CD4-positive, alpha-beta T cell treated with Interleukin-15 for 4 hours (primary cell): ENCODE measurements at regions not wholly inside any gene's neighbourhood (a gene's known extent, or its start where the extent isn't known, plus 50 kb on each side); places are given as distances from the start of the nearest gene placed in this dataset.

Experiments
- DNase-seq: peaks from one replicate; pipeline ENCODE4 v3.0.0-alpha.2; 2020; ENCODE audit warnings: low spot score

DNA sequence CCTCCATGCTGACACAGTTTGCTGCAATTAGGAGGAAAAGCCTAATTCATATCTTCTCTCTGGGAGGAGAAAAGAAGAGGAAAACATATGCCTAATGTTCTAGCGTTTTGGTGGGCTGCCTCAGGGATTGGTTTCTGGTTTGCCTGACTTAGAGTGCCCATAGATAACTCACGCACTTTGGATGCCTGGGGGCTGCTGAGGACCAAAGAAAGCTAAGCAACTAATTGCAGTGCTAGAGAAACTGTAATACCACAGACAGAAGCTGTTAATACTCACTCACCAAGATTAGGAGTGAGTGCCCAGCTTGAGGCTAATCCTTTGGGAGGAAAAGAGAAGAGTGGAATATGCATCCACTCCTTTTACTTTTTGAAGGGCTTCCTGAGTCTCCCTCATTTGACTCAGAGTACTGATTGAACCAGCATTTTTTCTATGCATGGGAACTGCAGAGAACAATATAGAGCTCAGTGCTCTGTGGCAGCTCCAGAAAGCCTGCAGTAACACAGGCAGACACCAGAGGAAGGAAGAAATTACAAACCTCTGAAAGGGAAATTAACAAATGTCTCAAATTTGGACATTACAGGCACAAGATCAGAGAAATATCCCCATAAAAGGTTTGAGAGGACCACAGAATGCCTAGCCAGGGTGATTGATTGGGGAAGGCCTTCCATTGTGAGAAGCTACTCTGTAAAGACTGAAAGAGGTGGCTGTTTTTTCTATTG lies 666.4 kb downstream of the OLFM4 start:
- no peak for DNase-seq

DNA sequence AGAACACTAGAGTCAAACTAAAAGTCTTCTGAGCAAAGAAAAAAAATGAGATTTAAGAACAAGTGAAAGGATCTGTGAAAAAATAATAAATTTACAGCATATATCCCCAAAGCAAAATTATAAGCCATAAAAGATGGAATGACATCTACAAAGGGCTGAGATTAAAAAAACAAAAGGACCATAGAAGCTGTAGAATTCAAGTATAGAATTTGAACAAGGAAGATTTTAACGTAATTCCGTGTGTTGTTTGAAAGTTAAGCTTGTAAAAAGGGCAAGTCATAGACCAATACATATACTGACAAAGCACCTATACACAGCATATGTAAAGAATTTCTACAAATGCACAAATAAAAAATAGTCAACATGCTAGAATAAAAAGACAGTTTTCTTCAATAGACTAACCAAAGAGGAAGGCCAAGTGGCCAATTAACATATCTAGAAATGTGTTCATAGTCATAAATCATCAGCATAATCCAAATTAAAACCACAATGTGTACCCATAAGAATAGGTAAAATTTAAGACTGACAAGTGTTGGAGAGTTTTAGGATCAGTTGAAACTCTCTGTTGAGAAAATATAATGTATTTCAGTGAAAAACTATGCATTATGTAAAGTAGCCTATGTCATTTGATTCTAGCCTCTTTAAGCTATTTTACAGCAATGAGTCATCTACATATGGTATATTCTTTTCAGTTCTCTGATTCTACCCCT lies 674.9 kb downstream of the OLFM4 start:
- no peak for DNase-seq

DNA sequence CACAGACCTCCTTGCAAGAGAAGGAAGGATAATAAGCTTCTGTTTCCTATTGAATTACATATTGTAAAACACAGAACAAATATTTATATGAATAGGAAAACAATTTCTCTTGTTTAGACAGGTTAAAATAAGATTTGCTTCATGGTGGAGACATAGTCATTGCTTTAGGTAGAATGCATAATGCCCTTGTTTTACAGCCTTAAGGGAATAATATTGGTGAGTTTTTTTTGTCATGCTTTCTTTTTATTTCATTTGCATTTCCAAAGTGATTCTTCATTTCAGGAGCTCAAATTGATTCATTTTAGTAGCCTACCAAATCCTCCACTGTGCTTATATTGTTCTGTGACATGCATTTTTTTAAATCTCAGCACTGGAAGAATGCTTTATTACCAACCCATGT lies 690.7 kb downstream of the OLFM4 start:
- DNase-seq = no peak

DNA sequence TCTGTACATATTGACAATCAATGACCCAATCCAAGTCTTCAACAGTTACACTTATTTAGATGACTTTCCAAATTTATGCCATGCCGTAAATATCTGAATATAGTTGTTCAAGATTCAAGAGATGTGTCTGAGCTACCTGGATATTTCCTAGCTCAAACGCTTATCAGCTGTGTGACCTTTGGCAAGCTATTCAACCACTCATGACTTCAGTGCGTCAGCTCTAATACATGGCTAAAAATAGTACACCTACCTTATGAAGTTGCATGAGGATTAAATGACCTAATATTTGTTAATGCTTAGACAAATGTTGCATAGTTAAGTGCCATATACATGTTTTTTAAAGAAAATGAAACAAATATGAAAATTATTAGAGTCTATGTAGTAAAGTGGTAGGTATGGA lies 704.1 kb downstream of the OLFM4 start:
- no peak for DNase-seq

DNA sequence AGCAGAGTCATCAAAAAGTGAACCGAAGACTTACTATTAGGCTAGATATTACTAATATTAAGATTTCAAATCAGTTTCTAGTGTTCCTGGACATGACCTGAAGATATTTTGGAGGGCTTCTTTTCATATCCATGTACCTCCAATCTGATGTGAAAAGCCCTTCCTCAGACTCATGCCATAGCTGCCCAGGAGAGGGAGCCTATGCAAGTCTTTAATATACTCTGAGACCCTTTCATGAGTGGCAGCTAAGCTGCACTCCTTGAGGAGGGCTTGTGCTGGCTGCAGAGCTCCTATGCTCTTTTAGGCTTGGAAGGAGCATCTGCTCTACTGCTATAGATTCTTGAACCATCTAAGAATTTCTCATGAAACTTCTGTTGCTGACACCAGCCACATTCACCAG lies 715.3 kb downstream of the OLFM4 start:
- no peak for DNase-seq

DNA sequence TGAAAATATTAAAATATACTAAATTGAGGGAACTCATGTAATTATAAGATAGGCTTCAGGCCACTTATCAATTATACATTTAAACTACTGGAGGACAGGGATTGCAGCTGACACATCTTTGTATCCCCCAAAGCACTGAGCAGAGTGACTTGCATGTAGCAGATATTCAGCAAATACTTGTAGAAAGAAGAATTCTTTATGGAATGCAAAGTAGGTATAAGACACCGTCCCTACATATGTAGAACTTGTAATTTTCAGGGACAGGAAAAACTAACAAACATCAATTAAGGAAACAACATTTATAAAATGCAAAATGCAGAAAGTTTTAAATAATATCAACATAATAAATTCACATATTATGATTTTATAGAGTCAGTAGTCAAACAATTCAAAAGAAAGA lies 719.2 kb downstream of the OLFM4 start:
- no peak for DNase-seq

DNA sequence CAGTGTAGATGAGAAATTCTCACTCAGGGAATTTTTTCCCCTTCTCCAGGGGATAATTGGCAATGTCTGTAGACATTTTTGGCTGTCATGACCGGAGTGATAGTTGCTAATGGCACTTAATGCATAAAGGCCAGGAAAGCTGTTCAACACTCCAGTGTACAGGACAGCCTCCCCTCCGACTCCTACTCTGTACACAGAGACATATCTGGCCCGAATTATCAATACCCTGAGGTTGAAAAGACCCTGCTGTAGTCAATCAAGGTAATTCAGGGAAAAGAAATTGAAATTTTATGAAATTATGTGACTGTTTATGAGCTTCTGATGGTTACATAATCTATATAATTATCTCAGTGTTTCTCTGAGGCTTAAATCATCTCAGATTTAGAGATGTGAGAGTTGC lies 720.7 kb downstream of the OLFM4 start:
- DNase-seq = no peak

DNA sequence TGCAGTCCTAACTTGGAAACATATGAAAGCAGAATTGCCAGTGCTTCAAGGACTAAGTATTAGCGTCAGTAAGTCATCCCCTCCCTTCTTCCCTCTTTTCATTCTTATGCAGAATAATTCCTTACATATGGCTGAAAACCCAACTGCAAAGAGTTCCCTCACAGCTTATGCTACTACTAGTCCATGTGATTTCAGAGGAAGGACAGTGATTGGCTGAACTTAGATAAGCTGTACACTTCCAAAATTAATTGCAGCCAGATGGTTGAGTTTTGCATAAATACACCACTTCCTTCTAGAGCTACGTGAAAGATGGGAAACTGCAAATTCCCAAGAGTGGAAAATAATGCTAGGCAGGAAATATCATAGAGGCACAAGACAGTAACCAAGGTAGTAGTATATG lies 730.4 kb downstream of the OLFM4 start:
- no peak for DNase-seq

DNA sequence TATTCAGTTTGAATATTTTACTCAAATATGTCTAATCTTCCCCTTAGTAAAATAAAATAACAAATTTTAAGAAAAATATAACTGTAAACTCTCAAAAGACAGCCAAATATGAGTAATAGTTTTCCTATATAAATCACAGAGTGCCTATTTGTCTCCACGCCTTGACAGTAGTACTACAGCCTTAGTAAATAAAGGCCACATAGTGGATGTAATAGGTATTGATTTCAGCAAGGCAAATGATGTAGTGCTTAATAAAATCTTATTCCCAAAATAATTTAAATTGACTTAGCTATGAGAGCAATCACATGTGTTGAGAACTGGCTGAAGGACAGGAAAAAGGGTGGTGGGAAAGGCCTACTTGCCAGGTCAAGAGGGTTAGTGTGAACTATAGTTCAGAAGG lies 747.2 kb downstream of the OLFM4 start:
- no peak for DNase-seq

DNA sequence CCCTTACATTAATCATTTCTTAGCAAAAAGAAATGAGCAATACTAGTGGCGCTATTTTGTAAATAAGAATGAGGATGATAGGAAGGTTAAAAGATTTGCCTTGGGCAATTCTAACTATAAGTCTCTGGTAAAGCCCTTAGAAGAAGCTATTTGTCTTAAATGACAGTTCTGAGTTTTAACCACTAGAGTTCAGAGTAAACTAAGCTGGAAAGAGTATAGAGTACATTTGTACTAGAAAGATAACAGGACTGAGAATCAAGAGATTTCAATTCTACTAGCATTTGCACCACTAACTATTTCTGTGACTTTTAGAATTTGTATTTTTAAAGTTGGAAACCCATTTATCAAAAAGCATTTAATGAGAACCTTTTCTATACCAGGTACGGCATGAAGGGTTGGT lies 750.3 kb downstream of the OLFM4 start:
- no peak for DNase-seq

DNA sequence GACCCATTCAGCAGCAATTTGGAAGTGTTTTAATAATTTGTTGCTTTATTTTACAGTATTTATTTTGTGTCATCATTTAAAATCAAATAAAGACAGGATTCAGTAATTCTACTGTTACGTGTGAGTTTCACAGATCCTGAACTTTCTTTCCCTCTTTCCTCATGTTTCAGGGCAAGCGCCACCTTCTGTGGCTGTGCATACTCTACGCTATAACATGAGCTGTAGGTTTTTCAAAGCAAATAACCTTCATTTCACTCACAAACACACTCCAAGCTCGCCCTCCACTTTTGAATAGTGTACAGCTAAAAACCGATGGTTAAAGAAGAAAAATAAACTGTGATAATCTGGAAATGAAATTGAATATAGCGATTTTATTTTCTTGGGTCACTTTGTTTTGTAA lies 753.3 kb downstream of the OLFM4 start:
- DNase-seq = no peak

DNA sequence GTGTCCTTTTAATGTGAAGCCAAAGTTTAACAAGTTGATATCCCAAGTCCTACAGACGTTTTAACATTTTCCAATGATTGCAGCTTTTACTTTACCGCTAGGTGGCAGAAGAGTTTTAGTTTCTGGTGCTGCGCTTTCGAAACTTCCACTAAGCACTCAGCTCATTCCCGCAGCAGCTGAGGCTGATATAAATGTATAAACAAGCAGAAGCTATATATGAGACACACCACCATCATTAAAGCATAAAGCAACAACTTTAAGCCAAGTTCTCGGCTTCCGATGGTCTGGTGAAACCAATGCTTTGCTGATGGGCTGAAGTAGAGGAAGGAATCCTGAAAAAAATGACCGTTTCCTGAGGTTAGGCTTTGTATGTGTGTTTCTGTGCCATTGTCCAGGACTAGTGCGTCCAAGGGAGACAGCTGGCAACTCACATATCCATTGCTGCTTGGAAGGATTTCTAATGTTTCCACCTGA lies 753.9 kb downstream of the OLFM4 start:
- DNase-seq = no peak

DNA sequence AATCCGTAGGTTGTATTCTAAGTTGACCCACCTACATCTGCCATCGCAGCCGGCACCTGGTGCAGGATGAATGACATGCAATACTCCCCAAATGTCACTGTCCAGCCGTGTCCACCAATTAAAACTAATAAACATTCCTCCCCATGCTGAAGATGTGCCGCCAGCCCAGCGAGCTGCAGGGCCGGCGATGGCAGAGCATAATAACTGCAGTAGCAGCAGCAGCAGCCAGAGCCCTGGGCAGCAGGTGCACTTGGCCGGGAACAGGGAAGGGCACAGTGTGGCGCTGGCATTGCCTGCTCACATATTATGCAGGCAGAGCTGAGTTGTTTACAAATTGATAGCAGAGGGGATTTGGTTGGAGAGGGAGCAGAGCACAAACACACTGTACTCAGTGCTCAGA lies 754.9 kb downstream of the OLFM4 start:
- no peak for DNase-seq

DNA sequence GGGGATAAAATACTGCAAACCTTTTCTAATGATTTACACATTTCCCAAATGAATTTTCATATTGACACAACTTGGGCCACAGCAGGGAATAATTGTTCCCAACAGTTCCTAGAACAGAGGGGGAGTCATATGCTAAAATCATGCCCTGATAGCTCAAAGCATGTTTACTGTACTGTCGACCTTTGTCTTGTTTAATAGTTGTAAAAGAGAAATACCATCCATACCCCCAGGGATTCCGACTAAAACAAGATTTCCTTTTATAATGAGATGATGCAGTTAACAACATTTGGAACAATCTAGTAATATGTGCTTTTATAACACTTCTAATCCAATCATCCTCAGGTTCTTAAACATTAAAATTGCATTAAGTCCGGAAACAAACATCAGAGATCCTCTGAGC lies 759.7 kb downstream of the OLFM4 start:
- no peak for DNase-seq

DNA sequence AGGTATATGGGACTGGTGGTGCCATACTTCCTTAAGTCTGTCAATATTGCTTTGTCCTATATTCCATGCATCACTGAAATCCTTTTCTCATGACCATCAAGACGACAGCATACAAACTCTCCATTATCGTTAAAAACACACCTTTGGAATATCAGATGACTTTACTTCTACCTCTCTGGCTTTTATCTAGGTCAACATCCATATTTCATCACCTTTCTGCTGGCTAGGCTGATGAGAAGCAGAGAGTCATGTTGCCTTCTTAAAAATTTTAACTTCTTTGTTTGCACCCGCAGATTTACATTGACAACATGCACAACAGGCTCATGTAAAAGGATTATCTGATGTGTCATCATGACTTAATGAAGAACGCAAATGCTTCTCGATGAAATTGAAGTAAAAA lies 771.4 kb downstream of the OLFM4 start:
- no peak for DNase-seq

DNA sequence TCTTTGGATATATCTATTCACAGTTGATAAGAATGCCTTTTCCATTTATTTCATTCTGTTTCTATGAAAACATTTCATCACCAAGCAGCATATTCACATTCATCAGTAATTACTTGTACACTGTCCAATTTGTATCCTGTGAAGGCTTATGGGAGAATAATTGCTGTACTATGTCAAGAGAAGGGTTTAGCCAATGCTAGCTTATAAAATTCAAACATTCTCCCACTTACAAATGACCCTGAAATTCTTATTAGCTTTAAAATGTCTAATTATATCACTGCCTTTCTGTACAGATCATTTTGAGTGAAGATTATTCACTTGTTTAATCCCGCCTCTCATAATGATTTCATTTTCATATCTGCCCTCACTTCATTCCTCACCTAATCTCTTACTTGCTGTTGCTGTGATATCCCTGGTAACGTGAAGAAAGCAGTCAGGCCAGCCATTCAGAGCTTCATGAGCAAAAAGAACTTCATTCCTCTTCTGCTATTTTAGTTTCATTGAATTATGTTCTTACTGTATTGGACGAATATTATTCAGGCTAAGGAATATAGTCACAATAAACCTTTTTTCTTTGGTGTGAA lies 778.7 kb downstream of the OLFM4 start:
- no peak for DNase-seq

DNA sequence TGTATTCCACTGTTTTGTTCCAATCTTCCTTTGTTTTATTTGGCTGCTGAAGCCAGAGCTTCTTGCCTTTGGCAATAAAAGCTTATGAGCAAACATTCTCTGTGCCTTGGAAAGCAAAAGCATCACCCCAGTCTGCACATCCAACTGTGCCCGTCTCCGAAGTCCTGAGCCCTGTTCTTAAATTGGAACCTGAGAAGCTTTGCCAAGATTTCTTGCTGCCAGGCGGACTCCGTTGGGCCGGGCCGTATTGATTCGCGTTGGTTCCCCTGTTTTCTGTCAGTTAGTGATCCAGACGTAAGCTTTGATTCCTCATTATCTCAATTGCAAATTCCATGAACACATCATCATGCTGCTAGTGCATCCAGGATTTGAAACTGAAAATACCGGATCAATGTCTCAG lies 793.0 kb downstream of the OLFM4 start:
- DNase-seq = no peak

DNA sequence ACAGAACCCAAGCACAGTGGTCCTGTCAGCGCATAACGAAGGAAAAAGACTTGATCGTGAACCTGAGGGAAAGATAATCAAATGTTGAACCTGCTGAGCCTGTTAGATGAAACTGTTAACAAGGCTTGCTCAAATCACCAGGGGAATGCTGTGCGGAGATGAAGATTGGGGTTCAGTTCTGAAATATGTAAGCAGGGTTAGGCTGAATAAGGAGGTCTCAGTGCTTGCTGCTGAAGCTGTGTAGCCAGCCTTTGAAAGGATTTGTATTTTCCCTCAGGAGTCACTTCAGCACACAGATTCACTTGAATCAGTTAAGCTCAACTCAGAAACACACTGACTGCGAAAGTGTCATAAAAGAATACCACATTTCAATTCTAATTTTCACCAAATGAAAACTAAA lies 793.5 kb downstream of the OLFM4 start:
- DNase-seq = no peak

DNA sequence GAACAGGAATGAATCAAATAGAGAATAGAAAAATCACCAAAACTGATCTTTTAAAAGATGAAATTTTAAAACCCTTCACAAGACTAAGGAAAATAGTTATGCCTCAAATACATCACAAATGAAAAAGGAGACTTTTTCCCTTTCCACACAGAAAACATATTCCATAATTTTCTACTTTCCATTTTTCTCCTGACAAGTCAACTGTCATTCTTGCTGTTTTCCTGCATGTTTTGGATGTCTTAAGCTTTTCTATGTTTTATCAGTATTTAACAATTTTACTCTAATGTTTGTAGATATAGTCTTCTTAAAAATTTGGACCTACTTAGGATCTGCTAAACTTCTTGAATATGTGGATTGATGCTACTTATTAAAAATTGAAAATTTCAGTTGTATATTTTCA lies 810.8 kb downstream of the OLFM4 start:
- DNase-seq = no peak

DNA sequence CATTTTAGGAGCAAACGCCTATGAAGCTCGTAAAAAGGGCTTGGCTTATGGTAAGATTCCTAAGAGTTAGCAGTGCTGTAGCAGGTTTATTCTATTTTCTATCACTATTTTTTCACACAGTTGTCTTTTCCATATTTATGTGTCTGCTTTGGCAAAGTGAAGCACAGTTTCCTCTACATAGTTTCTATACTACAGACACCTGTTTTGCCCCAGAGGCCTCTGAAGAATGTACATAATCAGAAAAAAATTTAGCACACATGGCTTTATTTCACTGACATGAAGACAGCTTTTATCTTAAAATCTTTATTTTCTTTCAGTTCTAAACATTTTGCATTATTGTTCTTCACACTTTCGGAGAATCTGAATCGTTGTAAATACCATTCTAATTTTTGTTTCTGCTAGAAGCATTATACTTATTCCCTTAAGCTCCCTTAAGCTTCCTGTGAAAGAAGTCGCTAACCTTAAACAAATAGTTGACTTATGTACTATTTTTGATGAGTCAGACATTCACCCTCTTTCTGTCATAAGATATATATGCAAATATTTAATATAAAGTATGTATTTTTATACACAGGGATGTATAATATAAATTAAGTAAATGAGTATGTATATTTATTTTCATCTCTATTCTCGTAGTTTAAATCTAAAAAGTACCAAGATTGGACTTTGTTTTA lies 816.0 kb downstream of the OLFM4 start:
- DNase-seq = no peak

DNA sequence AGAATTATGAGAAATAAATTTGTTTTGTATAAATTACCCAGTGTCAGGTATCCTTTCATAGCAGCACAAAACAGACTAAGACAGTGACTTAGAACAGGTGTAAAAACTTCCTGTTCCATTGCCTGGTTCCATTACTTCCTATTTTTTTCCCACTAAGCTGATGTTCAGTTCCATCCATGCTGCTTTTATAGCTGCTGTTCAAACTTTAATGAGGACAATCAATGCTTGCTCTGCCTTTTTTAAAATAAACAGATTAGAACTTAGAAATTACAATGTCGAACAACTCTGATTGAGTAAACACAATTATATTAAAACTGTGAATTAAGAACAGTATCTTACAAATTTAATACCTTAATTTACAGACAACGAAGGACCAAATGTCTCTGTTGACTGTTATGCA lies 818.9 kb downstream of the OLFM4 start:
- no peak for DNase-seq

DNA sequence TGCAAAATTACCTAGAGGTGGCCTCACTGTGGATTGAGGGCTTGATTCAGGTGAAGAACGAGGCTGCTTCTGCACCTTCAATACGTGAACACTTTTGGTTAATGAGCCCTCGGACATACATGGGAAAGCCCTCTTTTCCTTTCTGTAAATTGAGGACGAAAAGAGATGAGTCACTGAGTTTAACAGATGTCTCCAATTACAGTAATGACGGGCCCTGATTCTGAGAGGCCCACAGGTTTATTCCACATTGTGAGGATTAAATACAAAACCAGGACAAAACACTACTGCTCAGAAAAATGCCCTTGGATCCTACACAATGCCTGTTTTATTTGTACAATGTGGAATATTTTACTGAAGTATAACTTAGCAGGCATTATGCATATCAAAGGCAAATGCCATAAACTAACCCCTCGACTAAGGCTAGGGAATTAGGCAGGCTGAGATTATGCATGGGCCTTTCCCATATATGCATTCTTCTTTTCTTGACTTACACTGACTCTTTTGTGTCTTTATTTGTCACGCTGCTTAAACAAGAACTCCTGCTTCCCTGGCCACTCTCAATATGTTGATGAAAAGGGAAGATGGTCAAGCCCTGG lies 819.9 kb downstream of the OLFM4 start:
- DNase-seq = no peak

DNA sequence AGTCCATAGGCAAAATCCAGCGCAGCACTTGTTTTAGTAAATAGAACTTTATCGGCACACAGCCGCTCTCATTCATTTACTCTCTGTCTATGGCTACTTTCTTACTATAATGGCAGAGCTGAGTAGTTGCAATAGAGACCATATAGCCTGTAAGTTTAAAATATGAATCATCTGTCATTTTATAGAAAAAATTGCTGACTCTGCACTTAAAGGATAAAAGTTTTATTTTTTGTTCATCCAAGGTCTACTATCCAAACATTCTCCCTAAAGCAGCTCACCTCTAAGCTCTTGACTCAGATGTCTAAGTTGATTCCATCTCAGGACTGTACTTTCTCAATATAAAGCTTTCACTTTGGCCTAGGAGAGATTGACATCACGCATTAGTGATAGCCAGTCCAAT lies 825.7 kb downstream of the OLFM4 start:
- no peak for DNase-seq
